Kidney glomerular epithelial cell (primary cell): ENCODE measurements at regions not wholly inside any gene's neighbourhood (a gene's known extent, or its start where the extent isn't known, plus 50 kb on each side); places are given as distances from the start of the nearest gene placed in this dataset.
A peak's percentile ranks its signal among the peaks of the same experiment; 100 is the strongest.
"Not testable (repeated sequence)": the region's sequence is repeated elsewhere in the genome, so short reads cannot be mapped to it uniquely, and the experiment has no call there.

Experiments
- DNase-seq: peaks from one replicate; lab custom pipeline; 2025; lab: John Stamatoyannopoulos, UW

DNA sequence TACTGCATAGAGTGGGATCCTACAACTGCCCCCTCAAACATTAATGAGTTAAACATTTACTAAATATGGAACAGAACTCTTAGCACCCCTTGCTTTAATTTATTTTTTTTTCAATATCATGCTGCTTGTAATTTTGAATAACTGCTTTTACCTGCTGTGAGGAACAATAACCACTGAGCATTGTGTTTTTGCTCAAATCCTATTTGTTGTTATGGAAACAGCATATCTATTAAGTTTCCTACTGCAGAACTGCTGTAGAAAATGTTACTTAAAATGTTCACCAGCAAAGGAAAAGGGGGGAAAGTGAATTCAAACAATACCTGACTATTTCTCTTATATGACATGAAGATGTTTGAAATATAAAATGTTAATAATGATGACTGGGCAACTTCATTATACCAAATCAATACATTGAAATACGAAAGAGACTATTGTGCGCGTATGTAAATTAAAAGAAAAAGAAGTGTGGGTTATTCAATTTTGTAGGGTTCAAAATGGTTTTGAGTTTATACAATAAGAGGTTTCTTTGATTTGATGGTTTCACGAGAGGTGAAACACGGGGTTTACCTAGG is 1043.8 kb upstream of the NUDT12 start:
- DNase-seq, result no peak

DNA sequence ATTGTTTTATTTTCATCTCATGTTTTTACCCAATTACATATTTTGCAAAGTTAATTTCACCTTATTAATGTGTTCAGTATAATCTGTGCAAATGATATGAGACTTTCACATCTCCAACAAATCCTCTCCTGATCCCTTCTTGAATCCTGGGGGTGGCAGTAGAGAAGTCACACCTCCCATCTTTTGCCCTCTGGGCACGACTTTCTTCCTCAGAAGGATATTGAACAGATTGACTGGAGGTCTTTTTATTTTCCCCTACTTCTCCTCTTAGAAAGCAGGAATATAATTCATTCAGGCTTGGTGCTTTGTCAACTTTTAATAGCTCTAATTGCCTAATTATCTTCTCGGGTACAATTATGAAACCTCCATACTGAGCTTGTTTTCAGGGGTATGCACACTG is 1037.1 kb upstream of the NUDT12 start:
- DNase-seq, result no peak

DNA sequence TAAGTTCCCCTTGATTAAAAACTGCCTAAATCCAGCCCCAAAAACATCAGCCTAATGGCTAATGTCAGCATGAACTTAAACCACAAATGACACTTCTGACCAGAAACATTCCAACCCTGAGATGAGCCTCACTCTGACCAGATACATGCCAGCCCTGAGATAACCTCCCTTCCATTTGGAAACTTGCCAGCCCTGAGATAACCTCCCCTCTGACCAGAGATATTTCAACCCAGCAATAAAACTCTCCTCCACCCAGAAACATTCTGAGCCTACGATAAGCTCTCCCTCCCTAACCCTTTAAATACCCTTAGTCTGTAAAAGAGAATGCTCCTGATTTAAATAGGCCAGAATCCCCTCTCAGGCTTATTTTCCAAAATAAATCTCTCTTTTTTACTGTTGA is 1035.7 kb upstream of the NUDT12 start:
- no peak for DNase-seq

DNA sequence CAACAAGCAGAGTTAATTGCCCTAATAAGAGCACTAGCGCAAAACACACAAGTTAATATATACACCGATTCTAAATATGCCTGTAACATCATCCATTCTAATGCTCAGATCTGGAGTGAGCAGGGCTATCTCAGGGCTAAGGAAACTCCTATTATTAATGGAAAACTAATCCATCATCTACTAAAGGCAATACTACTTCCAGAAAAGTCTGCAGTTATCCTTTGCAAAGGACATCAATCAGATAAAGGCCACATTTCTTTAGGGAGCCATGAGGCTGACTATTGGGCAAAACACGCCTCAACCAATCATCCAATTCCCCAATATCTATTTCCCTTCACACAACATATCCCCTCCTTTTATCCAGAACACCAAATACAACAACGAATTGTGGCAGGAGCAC is 1032.3 kb upstream of the NUDT12 start:
- DNase-seq, result no peak

DNA sequence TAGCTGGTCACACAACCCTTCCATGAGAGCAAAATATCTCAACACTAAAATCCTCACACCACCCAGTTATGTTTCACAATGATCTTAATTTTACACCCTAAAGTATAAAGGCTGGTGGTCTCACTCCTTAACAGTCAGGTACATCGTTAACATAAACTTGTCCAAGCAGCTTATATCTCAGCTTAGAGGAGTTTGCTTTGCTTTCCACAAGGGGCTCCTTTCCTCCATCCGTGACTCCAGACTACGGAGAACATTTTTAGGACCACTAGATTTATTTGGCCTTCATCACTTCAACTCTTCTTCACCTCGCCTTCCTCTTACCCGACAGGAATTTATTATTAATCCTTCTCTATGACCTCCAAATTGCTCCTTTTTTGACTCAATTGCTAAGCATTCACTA is 1014.1 kb upstream of the NUDT12 start:
- DNase-seq, result no peak

DNA sequence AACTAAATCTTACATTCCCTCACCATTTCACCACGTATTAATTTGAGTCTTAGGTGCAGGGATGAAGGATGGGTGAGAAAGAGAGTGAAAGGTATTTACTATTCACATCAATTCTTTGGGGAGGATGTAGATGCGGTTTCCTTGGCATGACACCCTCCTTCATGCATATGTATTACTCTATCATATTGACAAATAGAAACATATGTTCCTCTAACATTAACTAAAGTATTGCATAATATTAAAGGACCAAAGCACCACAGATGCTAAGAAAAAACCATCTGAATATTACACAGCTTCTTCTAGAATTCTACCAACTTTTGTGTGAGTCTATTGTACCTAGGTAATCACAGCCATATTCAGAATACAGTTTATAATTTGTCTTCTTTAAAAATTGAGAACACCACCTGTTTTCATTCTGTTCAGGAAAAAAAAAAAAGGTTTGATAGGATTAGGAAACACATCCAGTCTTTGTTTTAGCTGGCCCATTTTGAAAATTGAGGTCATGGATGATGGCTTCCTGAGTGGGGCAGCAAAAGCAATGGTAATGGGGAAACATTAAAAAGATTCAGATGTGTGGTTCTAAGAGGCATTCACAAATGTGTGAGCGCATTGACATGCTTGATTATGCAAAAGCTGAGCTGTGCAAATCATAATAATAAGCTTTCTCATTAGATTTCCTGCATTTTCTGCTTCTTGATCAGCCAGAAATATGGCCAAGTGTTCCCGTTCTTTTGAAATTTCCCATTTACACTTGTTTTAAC is 1011.5 kb upstream of the NUDT12 start:
- no peak for DNase-seq

DNA sequence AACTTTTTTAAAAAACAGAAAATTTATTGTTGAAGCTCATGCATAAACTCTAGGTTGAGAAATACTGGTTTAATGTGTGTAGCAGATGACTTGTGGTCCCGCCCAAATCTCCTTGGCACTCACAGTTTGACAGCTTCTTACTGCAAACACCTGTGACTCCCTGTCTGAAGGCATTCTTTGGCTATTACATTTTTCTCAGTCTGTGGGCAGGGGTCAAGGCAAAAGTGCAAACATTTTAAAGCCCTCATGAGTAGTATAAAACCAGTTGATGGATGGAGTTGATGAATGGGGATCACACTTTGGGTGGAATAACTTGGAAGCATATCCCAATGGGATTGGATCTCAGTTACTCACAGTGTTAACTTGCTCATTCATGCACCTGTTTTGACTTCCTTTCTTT is 1007.0 kb upstream of the NUDT12 start:
- DNase-seq, result no peak

- no peak for DNase-seq
Measured at GRCh38 chr5:104564530-104564929, 1001.9 kb upstream of the NUDT12 start.

- DNase-seq, result no peak
Measured at GRCh38 chr5:104556957-104557356, 994.4 kb upstream of the NUDT12 start.

GRCh38 chr5:104551628-104552027 is 989.0 kb upstream of the NUDT12 start:
- no peak for DNase-seq

DNA sequence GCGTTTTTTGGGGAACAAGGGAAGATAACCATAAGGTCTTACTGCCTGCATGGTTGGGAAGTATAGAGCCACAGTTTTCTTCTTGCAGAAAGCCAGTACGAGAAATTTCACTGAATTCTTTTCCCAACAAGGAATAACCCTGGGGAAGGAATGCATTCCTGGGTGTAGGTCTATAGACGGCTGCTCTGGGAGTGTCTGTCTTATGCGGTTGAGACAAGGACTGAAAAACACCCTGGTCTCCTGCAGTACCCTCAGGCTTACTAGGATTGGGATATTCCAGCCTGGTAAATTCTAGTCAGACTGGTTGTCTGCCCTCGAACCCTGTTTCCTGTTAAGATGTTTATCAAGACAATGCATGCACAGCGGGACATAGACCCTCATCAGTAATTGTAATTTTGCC is 984.3 kb upstream of the NUDT12 start:
- DNase-seq, result not testable (repeated sequence)

GRCh38 chr5:104541141-104541785 is 978.7 kb upstream of the NUDT12 start:
- no peak for DNase-seq

- peak; percentile 50 for DNase-seq
Measured at GRCh38 chr5:104540448-104540847, 977.9 kb upstream of the NUDT12 start.

- no peak for DNase-seq
Measured at GRCh38 chr5:104539618-104540350, 977.2 kb upstream of the NUDT12 start.

- DNase-seq, result no peak
Measured at GRCh38 chr5:104538734-104539133, 976.1 kb upstream of the NUDT12 start.

- no peak for DNase-seq
Measured at GRCh38 chr5:104533498-104533897, 970.9 kb upstream of the NUDT12 start.

GRCh38 chr5:104526866-104527265 is 964.3 kb upstream of the NUDT12 start:
- DNase-seq, result no peak

DNA sequence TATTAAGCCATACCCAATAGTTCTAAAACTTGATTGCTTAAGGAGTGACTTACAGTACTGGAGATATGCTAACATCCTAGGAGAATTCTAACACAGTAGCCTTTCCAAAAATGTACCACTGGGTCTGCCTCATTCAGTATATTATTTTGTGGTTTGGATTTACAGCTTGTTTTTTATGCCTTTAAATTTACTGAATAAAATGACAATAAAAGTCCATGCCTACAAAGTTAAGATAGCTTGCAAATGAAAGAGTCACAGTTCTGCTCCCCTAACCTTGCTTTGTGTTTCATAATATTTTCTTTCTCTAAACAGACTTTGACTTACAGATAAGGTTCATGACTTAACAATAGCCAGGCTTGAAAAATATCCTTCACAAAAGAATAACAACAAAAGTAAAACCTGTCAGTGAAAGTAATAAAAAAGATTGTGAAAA is 951.1 kb upstream of the NUDT12 start:
- no peak for DNase-seq

GRCh38 chr5:104513121-104513602 is 950.6 kb upstream of the NUDT12 start:
- DNase-seq, result peak; percentile 36

DNA sequence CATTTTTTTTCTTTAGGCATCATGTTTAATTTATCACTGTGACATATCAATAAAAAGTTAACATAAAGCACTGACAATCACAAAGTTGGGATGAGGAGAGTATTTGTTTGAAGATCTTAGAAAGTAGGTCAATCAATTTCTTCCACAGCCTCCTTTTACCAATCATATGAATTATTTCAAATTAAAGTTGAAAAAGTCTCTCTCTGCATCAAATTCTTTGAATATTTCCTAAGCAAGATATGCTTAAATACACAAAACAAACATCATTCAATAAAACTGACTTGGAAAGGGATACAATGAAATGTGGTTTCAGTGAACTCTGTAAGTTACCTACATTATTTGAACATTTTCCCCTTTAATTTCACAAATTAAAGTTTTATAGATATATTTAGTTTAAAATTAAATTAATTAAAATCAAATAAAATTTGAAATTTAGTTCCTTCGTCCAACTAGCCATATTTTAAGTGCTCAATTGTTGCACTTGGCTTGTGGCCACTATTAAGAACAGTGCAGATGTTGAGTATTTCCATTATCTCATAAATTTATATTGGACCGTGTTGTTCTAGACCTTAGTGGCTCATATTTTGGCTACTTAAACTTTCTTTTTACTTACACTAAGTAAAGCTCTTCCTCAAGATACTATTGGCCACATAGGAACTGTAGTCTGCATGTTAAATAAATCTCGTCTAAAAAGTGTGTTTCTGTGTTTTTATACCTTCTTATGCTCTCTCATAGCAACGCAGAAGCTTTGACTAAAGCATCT is 949.7 kb upstream of the NUDT12 start:
- no peak for DNase-seq

- DNase-seq, result no peak
Measured at GRCh38 chr5:104498281-104498680, 935.7 kb upstream of the NUDT12 start.

- DNase-seq, result no peak
Measured at GRCh38 chr5:104494083-104494482, 931.5 kb upstream of the NUDT12 start.
